ENCODE measurements at regions not wholly inside any gene's neighbourhood (a gene's known extent, or its start where the extent isn't known, plus 50 kb on each side); places are given as distances from the start of the nearest gene placed in this dataset.

- no peak overlapping the region for H3K27ac ChIP-seq
- H3K36me3 ChIP-seq, result no peaks in the 10 kb centered on the region
- TF ChIP-seq, protein P1, sequence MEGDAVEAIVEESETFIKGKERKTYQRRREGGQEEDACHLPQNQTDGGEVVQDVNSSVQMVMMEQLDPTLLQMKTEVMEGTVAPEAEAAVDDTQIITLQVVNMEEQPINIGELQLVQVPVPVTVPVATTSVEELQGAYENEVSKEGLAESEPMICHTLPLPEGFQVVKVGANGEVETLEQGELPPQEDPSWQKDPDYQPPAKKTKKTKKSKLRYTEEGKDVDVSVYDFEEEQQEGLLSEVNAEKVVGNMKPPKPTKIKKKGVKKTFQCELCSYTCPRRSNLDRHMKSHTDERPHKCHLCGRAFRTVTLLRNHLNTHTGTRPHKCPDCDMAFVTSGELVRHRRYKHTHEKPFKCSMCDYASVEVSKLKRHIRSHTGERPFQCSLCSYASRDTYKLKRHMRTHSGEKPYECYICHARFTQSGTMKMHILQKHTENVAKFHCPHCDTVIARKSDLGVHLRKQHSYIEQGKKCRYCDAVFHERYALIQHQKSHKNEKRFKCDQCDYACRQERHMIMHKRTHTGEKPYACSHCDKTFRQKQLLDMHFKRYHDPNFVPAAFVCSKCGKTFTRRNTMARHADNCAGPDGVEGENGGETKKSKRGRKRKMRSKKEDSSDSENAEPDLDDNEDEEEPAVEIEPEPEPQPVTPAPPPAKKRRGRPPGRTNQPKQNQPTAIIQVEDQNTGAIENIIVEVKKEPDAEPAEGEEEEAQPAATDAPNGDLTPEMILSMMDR (IDR thresholded peaks at IDR 0.05; ENCODE audit: low read depth, low read length), result no peak
- no peak overlapping the region for H3K4me3 ChIP-seq
- no peak for DNase-seq (ENCODE audit: low read depth in 1 of 2, low spot score in 1 of 2)
- no peaks in the 10 kb centered on the region for H3K4me1 ChIP-seq (ENCODE audit: low read depth)
- no peaks in the 10 kb centered on the region for H3K9me3 ChIP-seq (ENCODE audit: low read depth)
- no peaks in the 10 kb centered on the region for H3K27me3 ChIP-seq
These were observed 701.2 kb upstream of the SORCS1 start for GRCh38 chr10:107865691-107866090.

DNA sequence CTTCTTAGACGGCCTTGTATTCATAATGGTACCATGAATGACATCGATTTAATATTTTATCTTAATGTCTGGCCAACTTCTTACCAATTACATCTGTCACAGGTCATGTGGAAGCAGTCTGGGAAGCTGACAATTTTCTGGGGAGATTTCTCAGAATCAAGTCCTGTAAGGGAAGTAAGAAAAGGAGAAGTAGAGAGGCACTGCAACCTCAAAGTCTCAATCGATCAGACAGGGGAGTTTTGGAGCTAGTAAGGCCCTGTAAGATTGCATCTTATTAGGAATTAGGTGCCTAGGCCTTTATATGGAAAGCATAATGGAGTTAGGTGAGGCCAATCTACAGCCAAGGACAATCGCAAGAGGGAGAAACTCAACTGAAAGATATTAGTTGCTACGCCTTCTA, 694.6 kb upstream of the SORCS1 start:
- TF ChIP-seq, protein P1 (IDR thresholded peaks at IDR 0.05; ENCODE audit: low read depth, low read length), result no peak
- Histone ChIP-seq H3K36me3 (no peaks in the 10 kb centered on the region), H3K4me3 (no peak overlapping the region), H3K9me3 (ENCODE audit: low read depth) (no peaks in the 10 kb centered on the region), H3K4me1 (ENCODE audit: low read depth) (no peaks in the 10 kb centered on the region), H3K27me3 (no peaks in the 10 kb centered on the region), H3K27ac (no peak overlapping the region)
- no peak for DNase-seq (ENCODE audit: low read depth in 1 of 2, low spot score in 1 of 2)

GRCh38 chr10:107856047-107856315, 691.5 kb upstream of the SORCS1 start:
- DNase-seq (ENCODE audit: low read depth in 1 of 2, low spot score in 1 of 2), result no peak
- Histone ChIP-seq H3K4me3 (no peak overlapping the region), H3K9me3 (ENCODE audit: low read depth) (no peaks in the 10 kb centered on the region), H3K27ac (no peak overlapping the region), H3K4me1 (ENCODE audit: low read depth) (no peaks in the 10 kb centered on the region), H3K27me3 (no peaks in the 10 kb centered on the region), H3K36me3 (no peaks in the 10 kb centered on the region)
- TF ChIP-seq, protein P1 (IDR thresholded peaks at IDR 0.05; ENCODE audit: low read depth, low read length), result no peak

DNA sequence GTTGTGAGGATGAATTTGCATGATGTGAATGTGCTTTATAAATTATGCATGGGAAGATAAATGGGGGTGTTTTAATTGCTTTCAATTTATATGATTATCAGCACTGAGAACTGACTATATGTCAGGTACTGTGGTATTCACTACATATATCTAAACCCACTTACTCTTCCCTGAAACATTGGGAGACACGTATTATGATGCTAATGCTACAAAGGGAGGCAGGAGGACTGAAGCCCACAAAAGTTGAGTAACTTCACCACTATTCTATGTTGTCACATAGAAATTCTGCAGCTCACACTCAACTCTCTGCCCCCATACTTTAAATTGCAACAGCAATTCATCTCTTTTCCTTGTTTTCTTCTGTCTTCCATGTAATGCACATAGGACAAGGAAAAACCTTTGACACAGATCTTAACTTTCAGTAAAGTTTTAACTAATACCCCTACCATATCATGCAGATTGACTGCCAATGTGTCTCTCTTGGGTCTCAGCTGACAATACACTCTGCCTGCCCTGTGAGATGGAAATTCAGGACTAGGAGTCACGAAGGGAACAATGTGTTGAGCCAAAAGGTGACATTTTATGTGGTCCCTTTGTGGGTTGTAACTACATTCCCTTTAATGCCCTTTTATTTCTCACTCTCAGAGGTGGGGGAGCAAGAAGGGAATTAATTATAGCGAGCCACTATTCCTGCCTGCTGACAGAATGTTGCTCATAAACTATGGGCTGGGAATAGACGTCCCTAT, 691.0 kb upstream of the SORCS1 start:
- H3K27me3 ChIP-seq, result no peaks in the 10 kb centered on the region
- no peaks in the 10 kb centered on the region for H3K36me3 ChIP-seq
- no peak overlapping the region for H3K4me3 ChIP-seq
- H3K9me3 ChIP-seq (ENCODE audit: low read depth), result no peaks in the 10 kb centered on the region
- no peaks in the 10 kb centered on the region for H3K4me1 ChIP-seq (ENCODE audit: low read depth)
- H3K27ac ChIP-seq, result no peak overlapping the region
- no peak for DNase-seq (ENCODE audit: low read depth in 1 of 2, low spot score in 1 of 2)
- TF ChIP-seq, protein P1 (IDR thresholded peaks at IDR 0.05; ENCODE audit: low read depth, low read length), result no peak

- TF ChIP-seq, protein P1 (IDR thresholded peaks at IDR 0.05; ENCODE audit: low read depth, low read length), result no peak
- no peaks in the 10 kb centered on the region for H3K9me3 ChIP-seq (ENCODE audit: low read depth)
- no peak overlapping the region for H3K27ac ChIP-seq
- no peak for DNase-seq (ENCODE audit: low read depth in 1 of 2, low spot score in 1 of 2)
- no peak overlapping the region for H3K4me3 ChIP-seq
- no peaks in the 10 kb centered on the region for H3K4me1 ChIP-seq (ENCODE audit: low read depth)
- H3K36me3 ChIP-seq, result no peaks in the 10 kb centered on the region
- H3K27me3 ChIP-seq, result no peaks in the 10 kb centered on the region
These were observed 684.3 kb upstream of the SORCS1 start for GRCh38 chr10:107848726-107849360.
